ENCODE measurements at regions not wholly inside any gene's neighbourhood (a gene's known extent, or its start where the extent isn't known, plus 50 kb on each side); places are given as distances from the start of the nearest gene placed in this dataset.
A peak's percentile ranks its signal among the peaks of the same experiment; 100 is the strongest.

- DNase-seq (ENCODE audit: low read depth) = no peak
- H3K4me3 ChIP-seq (ENCODE audit: low read depth, low read length) = no peak overlapping the region
- TF ChIP-seq CTCF (IDR thresholded peaks at IDR 0.05; ENCODE audit: insufficient read depth, low read depth, low read length) = no peak
These were observed 210.9 kb upstream of the VSTM2A start for GRCh38 chr7:54331311-54331710.

- TF ChIP-seq CTCF (IDR thresholded peaks at IDR 0.05; ENCODE audit: insufficient read depth, low read depth, low read length) = no peak
- H3K4me3 ChIP-seq (ENCODE audit: low read depth, low read length) = no peak overlapping the region
- DNase-seq (ENCODE audit: low read depth) = no peak
These were observed 209.9 kb upstream of the VSTM2A start for GRCh38 chr7:54332301-54332700.

- no peak for TF ChIP-seq CTCF (IDR thresholded peaks at IDR 0.05; ENCODE audit: insufficient read depth, low read depth, low read length)
These were observed 208.2 kb upstream of the VSTM2A start for GRCh38 chr7:54333952-54334351.

GRCh38 chr7:54336800-54337199 is 205.4 kb upstream of the VSTM2A start:
- TF ChIP-seq CTCF (IDR thresholded peaks at IDR 0.05; ENCODE audit: insufficient read depth, low read depth, low read length) = no peak
- no peak overlapping the region for H3K4me3 ChIP-seq (ENCODE audit: low read depth, low read length)
- no peak for DNase-seq (ENCODE audit: low read depth)

More at GRCh38 chr7:54333952-54334351, 208.2 kb upstream of the VSTM2A start:
- no peak for DNase-seq (ENCODE audit: low read depth)
- H3K4me3 ChIP-seq (ENCODE audit: low read depth, low read length) = no peak overlapping the region

GRCh38 chr7:54337466-54337865 is 204.7 kb upstream of the VSTM2A start:
- no peak for DNase-seq (ENCODE audit: low read depth)
- TF ChIP-seq CTCF (IDR thresholded peaks at IDR 0.05; ENCODE audit: insufficient read depth, low read depth, low read length) = no peak
- no peak overlapping the region for H3K4me3 ChIP-seq (ENCODE audit: low read depth, low read length)

- TF ChIP-seq CTCF (IDR thresholded peaks at IDR 0.05; ENCODE audit: insufficient read depth, low read depth, low read length) = no peak
- H3K4me3 ChIP-seq (ENCODE audit: low read depth, low read length) = no peak overlapping the region
- peak; percentile 41 for DNase-seq (ENCODE audit: low read depth)
These were observed 203.9 kb upstream of the VSTM2A start for GRCh38 chr7:54338319-54338718.

GRCh38 chr7:54339073-54339472 is 203.1 kb upstream of the VSTM2A start:
- TF ChIP-seq CTCF (IDR thresholded peaks at IDR 0.05; ENCODE audit: insufficient read depth, low read depth, low read length) = no peak
- H3K4me3 ChIP-seq (ENCODE audit: low read depth, low read length) = no peak overlapping the region
- peak; percentile 82 for DNase-seq (ENCODE audit: low read depth)
